Activated CD8-positive, alpha-beta memory T cell treated with anti-CD3 and anti-CD28 coated beads, Interleukin-2, amount 50 U/mL, for 1 hour (primary cell): ENCODE measurements at regions not wholly inside any gene's neighbourhood (a gene's known extent, or its start where the extent isn't known, plus 50 kb on each side); places are given as distances from the start of the nearest gene placed in this dataset.
"Not testable (repeated sequence)": the region's sequence is repeated elsewhere in the genome, so short reads cannot be mapped to it uniquely, and the experiment has no call there.

Experiments used
- DNase-seq: peaks from one replicate; pipeline ENCODE4 v3.0.0-alpha.2; 2020; ENCODE audit errors: extremely low read depth

DNA sequence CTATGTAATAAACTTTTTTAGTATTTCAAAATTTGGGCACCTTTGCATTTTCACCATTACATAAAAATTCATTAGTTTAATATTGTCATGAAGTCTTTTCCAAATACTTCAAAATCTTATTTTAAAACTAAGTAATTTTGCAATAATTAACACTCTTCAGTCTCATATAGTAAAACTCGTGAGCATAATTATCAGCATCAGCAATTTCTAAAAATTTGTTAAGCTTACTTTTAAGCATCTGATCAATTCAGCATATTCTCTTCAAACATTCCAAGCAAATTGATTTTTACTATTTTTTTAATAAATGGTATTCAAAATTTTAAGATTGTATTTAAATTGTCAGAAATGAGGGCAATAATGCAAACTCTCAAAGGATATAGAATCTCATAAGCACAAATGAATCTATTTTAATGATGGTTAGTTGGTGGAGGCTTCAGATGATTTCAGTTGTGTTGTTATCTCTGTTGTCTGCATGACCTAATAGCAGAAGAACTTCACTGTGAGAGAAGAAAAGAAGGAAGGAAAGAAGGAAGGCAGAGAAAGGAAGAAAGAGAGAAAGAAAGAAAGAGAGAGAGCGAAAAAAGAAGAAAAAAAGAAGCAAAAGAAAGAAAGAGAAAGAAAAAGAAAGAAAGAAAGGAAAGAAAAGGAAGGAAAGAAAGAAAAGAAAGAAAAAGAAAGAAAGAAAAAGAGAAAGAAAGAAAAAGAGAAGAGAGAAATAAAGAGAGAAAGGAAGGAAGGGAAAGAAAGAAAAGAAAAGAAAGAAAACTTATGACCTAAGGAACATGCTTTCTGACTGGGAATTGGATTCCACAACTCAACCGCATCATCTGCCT lies 860.5 kb downstream of the NCAM2 start:
- DNase-seq: no peak

- DNase-seq: no peak
Measured at GRCh38 chr21:21860888-21861287, 862.7 kb downstream of the NCAM2 start.

GRCh38 chr21:21864321-21864840 lies 866.2 kb downstream of the NCAM2 start:
- no peak for DNase-seq

- DNase-seq: no peak
Measured at GRCh38 chr21:21897275-21897883, 899.2 kb downstream of the NCAM2 start.

DNA sequence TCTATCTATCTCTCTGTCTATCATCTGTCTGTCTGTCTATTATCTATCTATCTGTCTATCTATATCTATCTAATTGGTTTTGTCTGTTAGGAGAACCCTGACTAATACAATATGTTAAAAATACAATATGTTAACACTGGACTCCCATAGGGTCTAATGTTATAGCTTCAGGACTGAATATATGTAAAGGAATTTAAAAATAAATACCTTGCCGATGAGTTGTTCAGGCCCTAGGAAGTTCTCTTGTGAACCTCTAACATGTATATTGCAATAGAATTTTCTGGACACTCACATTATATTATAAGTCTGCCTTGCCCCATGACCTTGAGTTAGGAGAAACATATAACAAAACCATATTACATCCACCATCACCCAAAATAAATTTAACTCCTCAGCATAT lies 900.6 kb downstream of the NCAM2 start:
- DNase-seq: no peak

DNA sequence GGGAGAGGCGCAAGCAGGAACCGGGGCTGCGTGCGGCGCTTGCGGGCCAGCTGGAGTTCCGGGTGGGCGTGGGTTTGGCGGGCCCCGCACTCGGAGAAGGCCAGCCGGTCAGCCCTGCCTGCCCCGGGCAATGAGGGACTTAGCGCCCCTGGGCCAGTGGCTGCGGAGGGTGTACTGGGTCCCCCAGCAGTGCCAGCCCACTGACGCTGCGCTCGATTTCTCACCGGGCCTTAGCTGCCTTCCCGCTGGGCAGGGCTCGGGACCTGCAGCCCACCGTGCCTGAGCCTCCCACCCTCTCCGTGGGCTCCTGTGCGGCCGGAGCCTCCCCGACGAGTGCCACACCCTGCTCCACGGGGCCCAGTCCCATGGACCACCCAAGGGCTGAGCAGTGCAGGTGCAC lies 904.2 kb downstream of the NCAM2 start:
- DNase-seq: not testable (repeated sequence)

DNA sequence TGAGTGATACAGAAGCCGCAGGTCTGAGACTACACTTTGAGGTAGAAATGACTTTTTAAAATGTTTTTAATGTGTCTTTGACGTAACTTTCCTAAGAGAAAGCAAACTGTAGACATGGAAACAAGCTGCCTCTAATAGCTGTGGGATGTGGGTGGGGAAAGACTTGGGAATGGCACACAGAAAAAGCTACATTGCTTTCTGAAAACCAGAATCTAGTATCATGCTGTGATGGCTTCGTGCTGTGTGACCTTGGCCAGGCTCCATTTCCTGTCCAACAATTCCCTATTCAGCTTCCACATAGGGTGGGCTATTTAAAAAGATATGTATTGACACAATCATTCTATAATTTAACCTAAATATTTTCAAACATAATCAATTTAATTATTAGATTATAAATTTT lies 909.1 kb downstream of the NCAM2 start:
- no peak for DNase-seq

DNA sequence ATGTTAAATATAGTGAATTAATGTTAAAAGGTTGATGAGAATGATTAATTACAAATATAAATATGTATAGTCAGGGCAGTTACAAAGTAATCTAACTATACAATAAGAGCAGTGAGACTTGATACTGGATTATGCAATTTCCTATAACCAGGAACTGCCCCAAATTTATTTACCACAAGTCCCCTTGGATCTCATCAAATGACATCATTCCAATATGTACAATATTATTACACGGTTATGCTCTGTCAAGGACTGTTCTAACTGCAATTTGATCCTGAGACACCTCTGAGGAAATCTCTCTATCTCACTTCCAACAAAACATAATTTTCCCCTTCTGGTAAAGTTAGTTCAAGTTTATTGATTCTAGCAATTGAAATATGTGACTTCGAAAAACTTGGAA lies 917.6 kb downstream of the NCAM2 start:
- no peak for DNase-seq

- DNase-seq: no peak
Measured at GRCh38 chr21:21921410-21922232, 923.4 kb downstream of the NCAM2 start.

DNA sequence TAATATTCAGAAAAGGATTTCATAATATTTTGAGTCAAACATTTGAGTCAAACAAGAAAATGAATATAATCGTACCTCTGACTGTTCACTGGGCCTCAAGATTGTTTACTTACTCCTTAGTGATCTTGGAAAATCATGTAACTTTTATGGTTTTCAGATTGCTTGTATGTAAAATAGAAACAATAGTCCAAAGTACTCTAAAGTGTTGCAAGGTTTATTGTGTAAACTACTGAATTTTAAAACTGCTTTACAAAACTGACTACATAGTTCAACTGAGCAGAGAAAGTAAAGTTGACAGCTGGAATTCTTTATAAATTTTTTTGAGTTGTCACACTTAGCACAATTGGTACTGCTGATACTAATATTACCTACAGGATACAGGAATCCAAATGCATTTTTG lies 931.0 kb downstream of the NCAM2 start:
- DNase-seq: no peak

GRCh38 chr21:21929789-21930188 lies 931.6 kb downstream of the NCAM2 start:
- no peak for DNase-seq

DNA sequence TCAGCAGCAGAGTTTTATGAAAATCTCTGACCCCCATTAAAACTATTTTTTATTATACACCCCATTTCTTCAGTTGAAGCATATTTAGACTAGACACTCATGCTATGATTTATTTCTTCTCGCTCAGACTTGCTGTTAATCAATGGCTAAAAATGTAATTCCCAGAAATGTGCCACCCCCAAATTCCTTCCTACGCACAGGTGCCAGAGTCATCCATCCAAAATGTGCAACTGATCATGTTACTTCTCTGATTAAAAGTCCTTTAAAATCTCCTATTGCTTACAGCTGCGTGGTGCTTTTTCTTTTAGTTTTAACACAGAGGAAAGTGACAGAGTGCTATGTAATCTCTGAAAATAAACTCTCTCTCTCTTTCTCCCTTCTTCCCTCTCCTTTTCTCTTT lies 954.4 kb downstream of the NCAM2 start:
- DNase-seq: no peak

DNA sequence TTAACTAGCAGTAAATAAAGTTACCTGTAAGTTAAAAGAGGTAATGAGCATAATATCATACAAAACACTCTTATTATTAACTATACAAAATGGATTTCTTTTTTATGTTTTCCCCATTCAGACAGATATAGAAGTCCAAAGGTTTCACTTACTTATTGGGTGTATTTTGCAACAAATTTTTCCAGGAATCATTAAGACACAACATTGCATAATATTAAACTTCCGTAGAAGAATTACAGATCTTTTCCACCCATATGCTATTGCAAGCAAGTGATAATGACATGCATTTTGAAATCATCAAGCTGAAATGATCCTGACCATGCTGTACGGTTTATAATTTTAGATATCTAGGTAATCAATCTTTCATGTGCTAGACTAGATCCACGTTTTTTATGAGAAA lies 957.0 kb downstream of the NCAM2 start:
- no peak for DNase-seq

DNA sequence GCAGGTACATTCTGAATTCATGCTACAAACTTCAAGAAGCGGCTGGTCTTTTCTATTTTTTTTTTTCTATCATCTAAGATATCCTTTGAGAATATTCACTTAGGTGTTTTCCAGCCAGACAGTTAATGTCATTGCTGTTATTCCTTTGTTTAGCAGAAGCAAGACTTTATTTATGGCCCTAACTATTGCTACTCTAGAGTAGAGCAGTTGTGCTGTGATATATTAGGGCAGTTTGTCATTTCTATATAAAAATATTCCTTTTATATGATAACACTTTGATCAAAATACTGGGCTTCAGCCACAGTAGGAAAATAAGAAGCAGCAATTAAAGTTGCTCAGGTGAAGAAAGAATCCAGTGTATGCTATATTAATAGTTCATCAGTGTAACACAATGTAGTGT lies 959.3 kb downstream of the NCAM2 start:
- no peak for DNase-seq

DNA sequence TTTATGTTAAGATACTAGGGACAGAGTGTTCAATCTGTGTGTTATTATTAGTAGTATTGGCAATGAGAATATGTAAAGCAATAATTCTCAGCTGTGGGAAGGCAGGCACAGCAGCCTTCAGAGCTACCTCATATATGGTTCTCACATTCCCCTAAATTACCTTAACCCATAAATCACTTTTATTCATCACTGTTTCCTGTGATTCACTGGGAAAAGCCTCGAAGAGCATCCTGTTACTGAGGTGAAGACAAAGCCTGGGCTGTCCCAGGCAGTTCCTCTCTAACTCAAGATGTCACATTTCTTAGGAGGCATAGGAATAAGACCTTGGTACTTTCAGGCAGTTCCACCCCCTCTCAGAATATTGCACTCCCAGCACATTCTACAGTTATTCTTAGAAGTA lies 965.7 kb downstream of the NCAM2 start:
- no peak for DNase-seq

DNA sequence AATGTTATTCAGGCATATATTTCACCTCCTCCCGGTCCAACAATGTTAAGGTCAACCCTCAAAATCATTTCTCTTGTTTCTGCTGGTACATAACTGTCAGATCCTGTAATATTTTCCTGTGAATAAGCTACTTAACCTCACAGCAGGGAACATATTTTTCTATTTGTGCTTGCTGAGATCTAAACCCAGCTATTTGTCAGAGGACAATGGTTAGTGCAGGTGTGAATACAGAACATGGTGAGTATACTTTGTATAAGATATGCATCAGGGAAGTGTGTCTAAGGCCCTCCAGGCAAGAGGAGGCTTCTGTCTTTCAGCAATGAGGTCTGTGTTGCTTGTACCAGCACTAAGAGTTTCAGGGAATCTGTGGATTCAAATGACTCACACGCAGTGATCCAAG lies 970.6 kb downstream of the NCAM2 start:
- DNase-seq: no peak

- no peak for DNase-seq
Measured at GRCh38 chr21:21969211-21969610, 971.0 kb downstream of the NCAM2 start.

GRCh38 chr21:21971384-21971783 lies 973.2 kb downstream of the NCAM2 start:
- DNase-seq: no peak

DNA sequence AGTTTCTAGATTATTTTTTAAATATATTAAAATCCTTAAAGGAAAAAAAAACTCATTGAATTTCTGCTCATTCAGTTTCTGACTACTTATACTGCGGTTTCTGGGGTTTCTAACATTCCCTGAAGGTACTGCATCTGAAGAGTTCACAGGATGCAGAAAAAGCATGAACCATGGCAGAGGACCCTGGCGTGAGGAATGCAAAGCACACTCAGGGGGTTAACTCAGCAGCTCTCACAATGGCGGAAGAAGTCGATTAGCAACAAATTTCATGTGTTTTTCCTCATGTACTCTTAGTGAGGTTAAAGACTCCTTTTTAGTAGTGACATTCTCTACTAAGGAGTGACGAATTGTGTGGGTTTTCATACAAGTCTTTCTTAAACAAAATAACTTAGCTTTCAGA lies 975.6 kb downstream of the NCAM2 start:
- DNase-seq: no peak

DNA sequence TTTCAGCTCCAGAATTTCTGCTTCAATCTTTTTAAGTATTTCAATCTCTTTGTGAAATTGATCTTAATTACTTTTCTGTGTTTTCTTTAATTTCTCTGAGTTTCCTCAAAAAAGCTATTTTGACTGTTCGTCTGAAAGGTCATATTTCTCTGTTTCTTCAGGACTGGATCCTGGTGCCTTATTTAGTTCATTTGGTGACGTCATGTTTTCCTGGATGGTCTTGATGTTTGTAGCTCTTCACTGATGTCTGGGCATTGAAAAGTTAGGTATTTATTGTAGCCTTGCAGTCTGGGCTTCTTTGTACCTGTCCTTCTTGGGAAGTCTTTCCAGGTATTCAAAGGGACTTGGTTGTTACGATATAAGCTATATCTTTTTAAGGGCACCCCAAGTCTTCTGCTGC lies 998.7 kb downstream of the NCAM2 start:
- DNase-seq: no peak

GRCh38 chr21:21997390-21998333 lies 999.5 kb downstream of the NCAM2 start:
- no peak for DNase-seq
